GM18519 (cell line): ENCODE measurements at regions not wholly inside any gene's neighbourhood (a gene's known extent, or its start where the extent isn't known, plus 50 kb on each side); places are given as distances from the start of the nearest gene placed in this dataset.

ENCODE experiments used
- ATAC-seq: cut with Tn5 transposase; IDR thresholded peaks from one replicate; pipeline ENCODE4 v1.9.1; 2021; ENCODE audit warnings: mild to moderate bottlenecking, moderate library complexity; ENCODE audit not compliant: unreplicated experiment, low FRiP score

- ATAC-seq, result no peak
These were observed 237.1 kb upstream of the NRP1 start for GRCh38 chr10:33571616-33572015.

DNA sequence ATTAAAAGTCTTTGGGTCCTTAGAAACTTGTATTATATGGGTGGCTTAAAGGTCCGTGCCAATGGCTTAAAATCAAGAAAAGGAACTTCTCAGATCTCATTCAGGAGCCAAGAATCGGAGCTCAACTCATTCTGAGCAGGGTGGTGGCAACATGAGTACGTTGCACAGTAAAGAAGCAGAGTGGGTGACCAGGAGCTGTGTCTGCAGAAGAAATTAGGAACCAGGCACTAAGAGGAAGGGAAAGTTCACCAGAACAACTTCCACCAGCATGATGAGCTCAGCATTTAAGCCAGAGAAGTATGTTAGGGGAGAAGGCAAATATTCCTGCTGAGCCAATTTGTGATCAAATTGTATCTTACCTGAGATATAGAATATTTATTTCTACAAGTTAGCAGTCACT is 236.0 kb upstream of the NRP1 start:
- ATAC-seq, result no peak

DNA sequence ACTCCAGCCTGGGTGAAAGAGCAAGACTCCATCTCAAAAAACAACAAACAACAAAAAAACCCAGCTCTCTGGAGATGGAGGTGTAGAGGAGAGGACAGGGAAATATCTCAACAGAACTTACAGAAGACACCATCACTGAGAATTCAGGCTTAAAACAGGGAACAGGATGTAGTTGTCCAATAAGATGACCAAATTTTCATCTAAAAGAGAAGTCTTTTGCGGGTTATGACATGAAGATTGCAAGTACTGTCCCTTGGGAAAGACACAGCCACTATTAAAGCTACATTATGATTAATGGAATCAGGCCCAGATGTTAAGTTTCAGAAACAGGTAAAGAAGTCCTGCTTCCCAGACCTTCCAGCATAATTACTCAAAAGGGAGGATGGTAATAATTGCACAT is 235.2 kb upstream of the NRP1 start:
- no peak for ATAC-seq

DNA sequence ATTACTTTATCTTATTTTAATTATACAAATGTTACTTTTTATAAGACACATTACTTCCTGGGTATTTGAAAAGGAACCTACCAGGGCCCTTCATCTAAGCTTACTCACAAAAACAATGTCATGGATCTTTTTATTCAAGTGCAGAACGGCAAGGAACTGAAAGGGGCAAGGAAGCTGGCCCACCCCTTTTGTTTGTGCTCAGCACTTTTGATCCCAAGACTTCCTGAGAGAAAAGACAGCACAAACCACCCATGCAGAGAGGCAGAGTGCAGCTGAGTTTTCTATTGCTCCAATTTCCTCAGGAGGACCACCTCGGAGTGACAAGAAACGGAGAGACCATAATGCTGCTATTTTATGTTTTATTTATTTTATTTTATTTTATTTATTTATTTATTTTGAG is 232.0 kb upstream of the NRP1 start:
- no peak for ATAC-seq

- no peak for ATAC-seq
These were observed 231.5 kb upstream of the NRP1 start for GRCh38 chr10:33566001-33566400.

- ATAC-seq, result no peak
These were observed 230.8 kb upstream of the NRP1 start for GRCh38 chr10:33565231-33565630.

DNA sequence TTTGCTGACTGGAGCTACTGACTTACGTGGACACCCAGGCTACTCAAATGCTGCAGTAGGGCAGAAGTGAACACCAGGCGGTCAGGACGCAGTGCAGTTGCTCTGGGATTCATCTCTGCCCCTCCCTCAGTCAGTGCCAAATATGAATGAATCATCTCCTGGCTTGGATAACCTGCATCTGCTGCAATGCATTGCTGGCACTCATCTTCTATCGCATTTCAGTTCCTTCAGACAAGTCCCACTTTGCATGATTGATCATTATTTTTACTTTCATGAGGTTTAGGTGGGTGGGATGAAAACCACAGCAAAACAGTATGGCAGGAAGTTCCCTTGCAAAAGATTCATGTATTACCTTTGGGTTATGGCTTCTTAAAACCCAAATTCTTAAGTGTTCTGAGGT is 224.6 kb upstream of the NRP1 start:
- ATAC-seq, result no peak

DNA sequence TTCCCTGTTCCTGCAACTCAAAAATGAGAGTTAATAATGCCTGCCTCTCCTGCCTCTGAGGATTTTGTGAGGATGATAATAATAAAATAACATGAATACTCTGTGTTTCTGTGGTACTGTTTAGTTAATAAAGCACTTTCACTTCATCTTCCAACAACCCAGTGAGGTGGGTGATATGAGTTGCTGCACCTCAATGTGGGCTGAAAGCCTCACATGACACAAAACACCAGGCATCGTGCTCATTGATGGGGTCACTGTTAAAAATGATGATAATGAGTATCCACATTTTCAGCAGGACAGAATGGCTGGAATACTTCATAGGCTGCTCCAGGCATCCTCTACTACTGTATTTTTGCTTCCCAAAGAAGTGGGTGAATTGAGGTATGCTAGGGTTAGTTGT is 222.8 kb upstream of the NRP1 start:
- no peak for ATAC-seq

GRCh38 chr10:33556620-33557019 is 222.2 kb upstream of the NRP1 start:
- no peak for ATAC-seq

DNA sequence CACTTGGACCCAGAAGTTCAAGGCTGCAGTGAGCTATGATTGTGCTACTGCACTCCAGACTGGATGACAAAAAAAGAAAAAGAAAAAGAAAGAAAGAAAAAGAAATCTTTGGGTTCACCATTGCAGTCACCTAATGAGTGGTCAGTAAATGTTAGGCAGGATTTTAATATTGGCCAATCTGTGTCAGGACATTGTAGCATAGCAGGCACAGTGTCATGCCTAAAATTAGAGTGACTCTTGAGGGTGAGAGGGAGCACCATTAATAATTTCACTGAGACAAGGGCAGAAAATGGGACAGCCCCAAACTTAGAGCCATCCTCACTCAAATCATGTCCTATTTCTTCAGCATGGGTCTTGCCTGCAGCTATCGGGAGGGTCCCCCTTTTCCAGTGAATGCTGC is 221.6 kb upstream of the NRP1 start:
- no peak for ATAC-seq

GRCh38 chr10:33553748-33554571 is 219.5 kb upstream of the NRP1 start:
- ATAC-seq, result no peak

DNA sequence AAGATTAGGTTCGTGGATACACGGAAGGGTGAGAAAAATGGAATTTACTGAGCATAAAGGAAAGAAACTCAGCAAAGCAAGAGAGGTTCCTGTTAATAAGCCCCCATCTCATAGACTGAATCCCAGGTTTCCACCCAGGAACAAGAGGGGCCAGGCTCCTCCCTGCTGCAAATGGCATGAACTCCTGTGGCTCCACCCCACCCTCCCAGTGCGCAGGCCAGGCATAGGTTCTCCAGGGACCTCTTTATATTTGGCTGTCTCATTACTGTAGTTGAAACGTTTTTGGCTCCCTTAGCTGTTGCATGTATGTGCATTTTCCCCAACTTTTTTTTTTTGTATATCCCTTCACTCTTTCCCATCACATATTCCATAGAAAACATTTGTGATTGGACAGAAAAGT is 217.8 kb upstream of the NRP1 start:
- no peak for ATAC-seq

DNA sequence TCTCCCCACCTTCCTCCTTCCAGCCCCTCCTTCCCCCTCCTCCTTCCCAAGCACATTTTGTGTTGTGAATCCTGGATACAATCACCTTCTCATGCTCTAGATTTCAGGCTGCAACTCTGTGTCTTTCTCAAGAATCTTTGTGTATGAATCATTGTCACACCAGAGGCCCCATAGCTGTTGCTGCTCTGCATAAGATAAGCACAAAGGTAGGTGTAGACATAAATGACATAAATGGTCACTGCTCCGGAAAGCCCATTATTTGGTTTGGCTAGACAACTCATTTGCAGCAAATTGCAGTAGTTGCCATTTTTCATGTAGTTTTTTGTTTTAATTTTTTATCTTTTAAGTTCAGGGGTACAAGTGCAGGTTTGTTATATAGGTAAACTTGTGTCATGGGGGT is 216.3 kb upstream of the NRP1 start:
- ATAC-seq, result no peak

GRCh38 chr10:33547976-33548375 is 213.5 kb upstream of the NRP1 start:
- no peak for ATAC-seq

DNA sequence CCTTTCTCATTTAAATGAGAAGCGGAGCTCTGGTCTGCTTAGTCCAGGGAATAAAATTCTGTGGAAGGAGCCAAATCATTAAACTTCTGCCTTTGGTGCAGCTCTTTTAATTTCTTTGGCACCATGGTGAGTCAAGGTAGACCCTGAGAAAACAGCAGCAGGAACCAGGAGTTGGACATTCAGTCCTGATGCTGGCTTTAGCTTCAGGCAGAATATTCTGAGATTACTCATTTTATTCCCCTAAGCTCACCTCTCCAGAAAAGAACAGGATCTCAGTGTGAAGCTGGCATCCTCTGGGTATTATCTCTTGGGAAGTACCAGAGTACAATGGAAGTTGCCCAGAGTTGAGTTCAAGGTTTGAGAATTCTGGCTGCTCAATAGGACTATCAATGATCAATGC is 211.6 kb upstream of the NRP1 start:
- no peak for ATAC-seq

GRCh38 chr10:33542752-33543505 is 208.5 kb upstream of the NRP1 start:
- ATAC-seq, result no peak

GRCh38 chr10:33539116-33539515 is 204.6 kb upstream of the NRP1 start:
- no peak for ATAC-seq

- no peak for ATAC-seq
These were observed 202.6 kb upstream of the NRP1 start for GRCh38 chr10:33537066-33537465.

DNA sequence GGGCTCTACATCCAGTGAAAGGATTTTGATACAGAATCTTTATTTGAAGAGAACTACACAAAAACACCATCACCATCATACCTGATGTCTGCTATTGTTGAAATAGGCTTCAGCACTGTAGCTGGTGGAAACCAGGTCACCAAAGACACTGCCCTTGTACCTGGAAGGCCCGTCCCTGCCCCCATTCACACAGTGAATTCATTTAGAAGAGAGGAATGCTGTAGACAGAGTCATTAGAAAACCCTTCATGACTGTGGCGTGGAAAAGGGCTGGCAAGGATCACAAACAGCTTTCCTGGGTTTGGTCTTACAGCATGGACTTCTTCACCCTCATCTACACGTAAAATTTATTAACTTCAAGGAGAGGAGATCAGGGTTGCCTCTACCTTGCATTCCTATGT is 202.0 kb upstream of the NRP1 start:
- no peak for ATAC-seq

DNA sequence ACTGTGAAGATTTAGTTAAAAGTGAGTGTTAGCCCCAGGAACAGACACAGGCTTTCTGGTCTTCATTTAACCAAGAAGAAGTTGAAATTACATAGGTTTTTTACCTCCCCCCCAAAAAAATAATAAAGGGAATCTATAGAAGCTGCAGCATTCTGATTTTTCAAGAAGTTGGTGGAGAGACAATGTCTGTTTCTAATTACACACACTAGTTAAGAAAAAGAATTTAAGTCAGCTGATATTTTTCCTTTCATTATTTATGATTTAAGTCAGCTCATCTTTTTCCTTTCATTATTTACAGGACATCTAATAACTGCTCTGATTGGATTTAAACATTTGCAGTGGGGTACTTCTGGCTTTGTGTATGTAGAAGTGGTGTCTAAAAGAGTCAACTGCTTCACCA is 201.4 kb upstream of the NRP1 start:
- no peak for ATAC-seq

GRCh38 chr10:33534416-33534815 is 199.9 kb upstream of the NRP1 start:
- no peak for ATAC-seq

GRCh38 chr10:33533612-33534011 is 199.1 kb upstream of the NRP1 start:
- ATAC-seq, result no peak
